ENCODE measurements at regions not wholly inside any gene's neighbourhood (a gene's known extent, or its start where the extent isn't known, plus 50 kb on each side); places are given as distances from the start of the nearest gene placed in this dataset.

DNA sequence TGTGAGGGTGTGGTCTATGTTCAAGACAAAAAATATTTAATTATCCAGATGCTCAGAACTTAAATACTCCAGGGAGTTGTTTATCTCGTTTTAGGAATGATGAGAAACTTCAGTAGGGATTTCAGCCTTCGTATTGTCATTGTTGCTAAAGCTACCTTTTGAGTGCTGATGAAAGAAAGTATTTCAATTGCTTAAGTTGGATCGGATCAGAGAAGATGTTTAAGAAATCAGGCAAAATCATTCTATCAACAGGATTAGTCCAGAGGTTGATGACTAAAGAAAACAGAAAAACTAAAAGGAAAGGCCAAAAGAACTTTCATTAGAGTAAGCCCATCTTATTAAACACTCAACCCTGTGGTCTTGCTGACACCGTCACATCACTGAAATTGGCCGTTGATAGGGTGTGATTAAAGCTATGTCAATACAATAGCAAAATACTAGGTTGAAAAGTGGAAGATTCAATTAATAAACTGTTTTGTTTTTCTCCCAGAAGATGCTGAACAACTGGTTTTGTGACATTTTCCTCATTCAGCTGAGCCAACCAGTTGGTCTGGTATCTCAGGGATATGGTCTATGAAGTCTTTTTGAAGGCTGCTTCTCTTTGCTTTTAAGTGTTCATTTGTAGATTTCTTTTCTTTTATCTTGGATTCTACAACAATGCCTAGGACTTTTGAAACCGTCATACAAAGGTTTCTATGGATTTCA lies 551.7 kb downstream of the SLC4A3 start:
- DNase-seq, result no peak

- no peak for DNase-seq
These were observed 553.7 kb downstream of the SLC4A3 start for GRCh38 chr2:220181165-220181564.

- DNase-seq, result no peak
These were observed 555.4 kb downstream of the SLC4A3 start for GRCh38 chr2:220182790-220183189.

DNA sequence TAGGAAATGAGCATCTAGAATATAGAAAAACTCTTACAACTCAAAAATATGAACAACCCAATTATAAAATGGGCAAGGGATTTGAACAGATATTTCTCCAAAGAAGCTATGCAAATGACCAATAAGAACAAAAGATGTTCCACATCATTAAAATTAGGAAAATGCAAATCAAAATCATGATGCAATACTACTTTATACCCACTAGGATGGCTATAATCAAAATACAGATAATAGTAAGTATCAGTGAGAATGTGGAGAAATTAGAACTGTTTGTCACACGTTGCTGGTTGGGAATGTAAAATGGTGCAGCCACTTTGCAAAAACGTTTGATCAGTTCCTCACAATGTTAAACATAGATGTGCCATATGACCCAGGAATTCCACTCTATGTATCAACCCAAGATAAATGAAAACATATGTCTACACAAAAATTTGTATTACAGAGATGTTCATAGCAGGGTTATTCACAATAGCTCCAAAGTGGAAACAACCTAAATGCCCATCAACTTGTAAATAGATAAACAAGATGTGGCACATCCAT lies 558.4 kb downstream of the SLC4A3 start:
- no peak for DNase-seq

DNA sequence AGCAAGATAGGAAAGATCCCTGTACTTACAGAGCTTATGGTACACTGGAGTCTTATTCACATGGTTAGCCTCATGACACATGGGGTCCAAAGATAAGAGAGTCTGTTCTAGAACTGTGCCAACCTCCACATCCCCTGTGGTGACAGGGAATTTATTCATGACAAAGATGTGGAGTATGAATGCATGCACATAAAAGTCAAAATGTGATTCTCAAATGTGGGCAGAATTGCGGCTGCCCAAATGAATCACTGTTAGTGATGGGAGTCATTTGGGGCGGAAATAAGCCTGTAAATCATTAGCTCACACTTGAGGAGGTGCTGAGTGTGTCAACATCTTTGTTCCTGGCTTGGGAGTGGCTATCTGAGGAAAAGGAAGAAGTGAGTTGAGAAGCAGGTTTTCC lies 560.6 kb downstream of the SLC4A3 start:
- no peak for DNase-seq

DNA sequence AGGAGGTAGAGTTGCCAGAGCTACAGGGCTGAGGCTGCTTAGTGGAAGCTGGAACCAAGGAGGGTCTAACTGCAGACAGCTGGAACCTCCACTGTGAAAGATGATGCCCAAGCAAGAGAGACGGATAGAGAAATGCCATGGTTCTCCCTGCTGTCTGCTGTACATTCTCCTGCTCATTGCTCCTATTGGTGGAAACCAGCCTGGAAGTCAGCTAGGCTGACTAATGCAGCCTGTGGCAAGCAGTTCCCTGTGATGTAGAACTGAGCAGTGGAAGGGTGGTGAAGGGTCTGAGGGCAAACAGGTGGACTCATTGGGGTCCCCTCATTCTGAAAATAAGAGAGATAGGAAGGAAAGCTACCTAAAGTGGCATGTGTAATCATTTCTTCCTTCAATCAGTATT lies 563.6 kb downstream of the SLC4A3 start:
- no peak for DNase-seq

GRCh38 chr2:220191737-220192136 lies 564.3 kb downstream of the SLC4A3 start:
- no peak for DNase-seq

DNA sequence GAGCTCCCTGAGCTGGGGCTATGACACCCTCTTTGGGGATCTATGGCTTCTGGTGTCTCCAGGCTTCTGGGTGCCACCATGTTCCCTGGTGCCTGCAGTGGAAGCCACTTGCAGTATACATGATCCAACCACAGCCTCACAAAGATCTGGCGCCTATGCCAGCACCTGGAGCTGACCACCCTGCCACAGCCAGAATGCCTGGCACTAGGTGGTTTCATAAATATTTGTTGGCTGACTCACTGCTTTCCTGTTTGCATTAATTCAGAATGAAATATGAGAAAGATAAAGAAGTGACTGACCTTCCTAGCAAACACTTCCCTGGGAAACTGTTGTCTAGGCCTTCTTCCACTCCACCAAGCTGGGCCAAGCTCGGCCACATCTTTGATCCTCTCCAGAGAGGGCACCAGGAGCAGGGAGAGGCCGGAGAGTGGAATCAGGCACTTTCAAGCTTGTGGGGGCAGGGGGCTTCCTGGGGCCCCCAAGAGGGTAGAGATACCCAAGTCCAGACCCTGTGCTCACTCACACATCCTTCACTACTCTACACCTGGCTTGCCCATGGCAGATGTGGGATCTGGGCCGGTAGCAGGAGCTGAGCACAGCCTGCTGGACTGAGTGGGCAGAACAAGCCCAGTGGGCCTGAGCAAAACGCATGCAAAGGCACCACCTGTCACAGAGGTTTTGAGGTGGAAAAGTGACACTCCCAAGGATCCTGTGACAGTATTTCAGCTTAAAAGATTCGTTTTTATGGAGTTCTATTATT lies 565.7 kb downstream of the SLC4A3 start:
- DNase-seq, result no peak

DNA sequence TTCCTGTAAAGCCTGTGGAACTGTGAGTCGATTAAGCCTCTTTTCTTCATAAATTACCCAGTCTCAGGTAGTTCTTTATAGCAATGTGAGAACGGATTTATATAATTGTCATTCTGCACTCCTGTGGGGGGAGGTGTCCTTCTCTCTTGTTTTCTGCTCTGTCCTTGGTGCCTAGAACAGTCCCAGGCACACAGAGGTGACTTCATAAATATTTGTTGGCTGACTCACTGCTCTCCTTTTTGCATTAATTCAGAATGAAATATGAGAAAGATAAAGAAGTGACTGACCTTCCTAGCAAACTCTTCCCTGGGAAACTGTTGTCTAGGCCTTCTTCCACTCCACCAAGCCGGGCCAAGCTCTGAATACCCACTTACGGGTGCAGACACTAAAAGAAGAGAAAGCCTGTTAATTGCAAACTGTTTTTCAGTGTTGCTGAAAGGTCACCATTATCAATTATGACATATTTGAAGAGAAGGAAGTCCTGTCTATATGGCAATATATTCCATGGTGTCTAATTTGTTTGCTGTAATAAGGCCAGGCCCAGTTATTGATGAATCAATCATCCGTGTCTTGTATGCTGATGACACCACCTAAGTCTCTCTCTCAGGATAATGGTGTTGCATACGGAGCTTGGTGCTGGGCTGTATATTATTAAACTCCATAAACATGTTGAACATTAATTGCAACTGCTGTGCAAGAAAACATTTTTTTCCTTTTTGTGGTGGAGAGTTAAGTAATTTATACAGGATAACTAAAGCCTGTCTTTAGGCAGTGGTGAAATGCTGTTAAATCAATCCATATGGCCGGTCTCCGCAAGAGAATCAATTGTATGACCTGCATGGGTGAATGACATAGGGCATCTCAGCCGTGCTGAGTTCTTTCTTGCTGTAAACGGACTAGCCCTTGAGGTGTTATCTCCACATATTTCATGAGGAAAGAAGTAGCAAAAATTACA lies 567.5 kb downstream of the SLC4A3 start:
- DNase-seq, result no peak

DNA sequence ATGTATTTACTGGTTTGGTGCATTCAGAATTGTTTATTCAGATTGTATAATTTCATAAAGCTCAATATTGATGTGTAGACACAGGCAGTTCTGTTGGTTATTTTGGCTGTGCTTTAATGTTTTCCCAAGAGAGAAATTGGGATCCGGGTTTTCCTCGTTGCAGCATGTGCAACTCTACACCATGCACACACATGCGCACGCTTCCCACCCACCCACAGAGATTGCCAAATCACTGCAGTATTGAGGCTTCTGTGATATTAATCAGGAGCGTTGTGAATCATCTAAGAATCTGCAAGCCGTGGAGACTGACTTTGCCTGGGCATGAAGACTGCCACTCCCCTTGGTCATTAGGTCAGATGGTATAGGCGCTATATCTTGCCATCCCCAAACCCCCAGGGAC lies 571.5 kb downstream of the SLC4A3 start:
- DNase-seq, result no peak

DNA sequence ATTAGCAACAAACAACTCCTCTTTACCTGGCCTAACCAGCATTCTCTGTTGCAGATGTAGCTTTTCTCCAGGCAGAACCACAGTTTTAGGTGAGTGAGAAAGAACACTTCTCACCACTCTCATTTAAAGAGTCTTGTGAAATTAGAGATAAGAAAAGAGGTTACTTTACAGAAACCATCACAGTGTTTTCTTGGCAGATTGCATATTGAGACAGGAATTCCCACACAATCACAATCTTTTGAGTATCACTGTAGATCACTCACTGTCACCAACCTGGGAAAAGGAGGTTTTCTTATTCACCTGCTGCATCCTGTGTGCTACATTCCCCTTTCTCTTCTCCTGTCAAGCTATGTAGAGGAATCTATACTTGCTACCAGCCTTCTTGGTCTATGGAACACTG lies 574.6 kb downstream of the SLC4A3 start:
- DNase-seq, result no peak

GRCh38 chr2:220209093-220209492 lies 581.7 kb downstream of the SLC4A3 start:
- no peak for DNase-seq

DNA sequence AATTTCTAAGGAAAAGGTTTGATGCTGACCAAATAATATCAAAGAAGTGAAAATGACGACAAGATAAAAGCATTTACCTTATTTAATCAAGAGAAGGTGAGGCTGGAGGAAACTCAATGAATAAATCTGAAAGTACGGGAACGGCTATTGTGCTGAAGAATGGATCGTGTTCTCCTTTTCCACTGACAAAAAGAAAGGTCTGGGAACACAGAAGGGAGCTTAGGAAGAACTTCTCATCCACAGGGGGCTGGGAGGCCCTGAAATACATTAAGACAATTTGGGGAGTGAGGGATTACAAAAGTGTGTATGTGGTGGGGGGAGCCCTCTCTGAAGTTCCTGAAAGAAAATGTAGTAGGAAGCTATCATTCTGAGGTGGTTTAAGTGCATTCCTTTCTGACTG lies 582.3 kb downstream of the SLC4A3 start:
- DNase-seq, result no peak

- DNase-seq, result no peak
These were observed 585.1 kb downstream of the SLC4A3 start for GRCh38 chr2:220212296-220213080.

GRCh38 chr2:220215785-220216184 lies 588.4 kb downstream of the SLC4A3 start:
- DNase-seq, result no peak

GRCh38 chr2:220219371-220219770 lies 591.9 kb downstream of the SLC4A3 start:
- no peak for DNase-seq

DNA sequence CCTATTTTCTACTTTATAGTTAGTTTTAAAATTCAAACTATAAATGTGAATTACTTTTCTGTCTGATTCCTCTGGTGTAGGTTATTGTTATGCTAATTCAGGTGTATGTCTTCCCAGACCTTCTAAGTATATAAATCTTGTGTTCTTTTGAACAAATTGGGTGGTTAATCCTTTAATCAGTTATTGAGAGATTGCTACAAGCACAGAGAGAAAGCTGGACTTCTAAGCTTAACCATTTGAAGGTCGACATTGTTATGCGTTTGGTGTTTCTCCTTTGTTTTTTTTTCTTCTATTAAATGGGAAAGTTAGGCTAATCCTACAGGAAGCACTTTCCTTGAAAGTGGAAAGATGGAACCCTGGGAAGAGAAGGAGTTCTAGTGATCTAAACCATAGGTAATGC lies 592.6 kb downstream of the SLC4A3 start:
- DNase-seq, result no peak

DNA sequence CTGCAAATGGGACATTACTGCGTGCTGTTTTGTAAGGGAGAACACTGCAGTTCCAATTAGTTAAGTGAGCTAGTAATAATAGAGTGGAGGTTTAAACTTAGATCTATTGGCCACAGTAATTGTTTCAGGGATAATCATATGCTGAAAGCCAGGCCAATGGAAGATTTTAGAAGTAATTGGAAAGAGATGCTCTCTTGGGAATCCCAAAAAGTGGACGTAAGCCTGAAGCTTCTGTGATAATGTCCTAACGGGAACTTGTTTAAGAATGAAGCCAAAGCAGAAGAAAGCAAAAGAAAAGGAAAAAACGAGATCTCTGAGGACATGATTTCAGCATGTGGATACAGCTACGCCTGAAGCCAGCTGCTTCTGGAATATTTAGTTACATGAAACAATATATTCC lies 594.6 kb downstream of the SLC4A3 start:
- DNase-seq, result no peak

- DNase-seq, result no peak
These were observed 597.5 kb downstream of the SLC4A3 start for GRCh38 chr2:220224691-220225543.

GRCh38 chr2:220226076-220226475 lies 598.6 kb downstream of the SLC4A3 start:
- DNase-seq, result no peak

GRCh38 chr2:220226546-220226945 lies 599.1 kb downstream of the SLC4A3 start:
- no peak for DNase-seq

Measured in occipital lobe (tissue), 1 donor.